Mucosa of rectum (tissue), 2 donors: ENCODE measurements at regions not wholly inside any gene's neighbourhood (a gene's known extent, or its start where the extent isn't known, plus 50 kb on each side); places are given as distances from the start of the nearest gene placed in this dataset.

Experiments used
- H3K27ac ChIP-seq, 2 donors: one replicate each; pipeline ENCODE4 v1.7.0; 2013; ENCODE audit warnings: inconsistent platforms in 2 of 2, low read depth in 2 of 2, low read length in 2 of 2
- H3K27me3 ChIP-seq, 2 donors: one replicate each; pipeline ENCODE4 v1.7.0; 2013; ENCODE audit warnings: low read length in 2 of 2; ENCODE audit not compliant: control insufficient read depth in 2 of 2, insufficient read depth in 2 of 2
- H3K36me3 ChIP-seq, 2 donors: one replicate each; pipeline ENCODE4 v1.7.0; 2013; ENCODE audit warnings: low read length in 2 of 2; ENCODE audit not compliant: control insufficient read depth in 2 of 2, insufficient read depth in 2 of 2
- H3K4me1 ChIP-seq, 2 donors: one replicate each; pipeline ENCODE4 v1.7.0; 2013; ENCODE audit warnings: low read length in 2 of 2, mild to moderate bottlenecking in 1 of 2; ENCODE audit not compliant: control insufficient read depth in 2 of 2, insufficient read depth in 2 of 2
- H3K4me3 ChIP-seq, 2 donors: one replicate each; pipeline ENCODE4 v1.7.0; 2013; ENCODE audit warnings: low read length in 2 of 2
- H3K9ac ChIP-seq, 2 donors: one replicate each; pipeline ENCODE4 v1.7.0; 2013; ENCODE audit warnings: low read length in 2 of 2, low read depth in 1 of 2, mild to moderate bottlenecking in 1 of 2
- H3K9me3 ChIP-seq, 2 donors: one replicate each; pipeline ENCODE4 v1.7.0; 2013; ENCODE audit warnings: low read length in 2 of 2; ENCODE audit not compliant: control insufficient read depth in 2 of 2
- donor health status: healthy.
- donor health status: Normal muscosa, but diverticular disease.

- Histone ChIP-seq H3K9me3 (no peaks in the 10 kb centered on the region), H3K4me1 (peaks cover 7 to 14% of the 10 kb centered on the region in 2 donors), H3K27me3 (no peaks in the 10 kb centered on the region), H3K9ac (peak overlapping the region in 1 of 2 donors; percentile 1), H3K4me3 (no peak overlapping the region), H3K36me3 (no peaks in the 10 kb centered on the region), H3K27ac (no peak overlapping the region)
These were observed 180.3 kb upstream of the GRB10 start for GRCh38 chr7:50962962-50963374.

GRCh38 chr7:50962281-50962883 is 179.7 kb upstream of the GRB10 start:
- Histone ChIP-seq H3K27me3 (no peaks in the 10 kb centered on the region), H3K27ac (no peak overlapping the region), H3K36me3 (no peaks in the 10 kb centered on the region), H3K9me3 (no peaks in the 10 kb centered on the region), H3K9ac (no peak overlapping the region), H3K4me1 (peaks cover 7 to 17% of the 10 kb centered on the region in 2 donors), H3K4me3 (no peak overlapping the region)

DNA sequence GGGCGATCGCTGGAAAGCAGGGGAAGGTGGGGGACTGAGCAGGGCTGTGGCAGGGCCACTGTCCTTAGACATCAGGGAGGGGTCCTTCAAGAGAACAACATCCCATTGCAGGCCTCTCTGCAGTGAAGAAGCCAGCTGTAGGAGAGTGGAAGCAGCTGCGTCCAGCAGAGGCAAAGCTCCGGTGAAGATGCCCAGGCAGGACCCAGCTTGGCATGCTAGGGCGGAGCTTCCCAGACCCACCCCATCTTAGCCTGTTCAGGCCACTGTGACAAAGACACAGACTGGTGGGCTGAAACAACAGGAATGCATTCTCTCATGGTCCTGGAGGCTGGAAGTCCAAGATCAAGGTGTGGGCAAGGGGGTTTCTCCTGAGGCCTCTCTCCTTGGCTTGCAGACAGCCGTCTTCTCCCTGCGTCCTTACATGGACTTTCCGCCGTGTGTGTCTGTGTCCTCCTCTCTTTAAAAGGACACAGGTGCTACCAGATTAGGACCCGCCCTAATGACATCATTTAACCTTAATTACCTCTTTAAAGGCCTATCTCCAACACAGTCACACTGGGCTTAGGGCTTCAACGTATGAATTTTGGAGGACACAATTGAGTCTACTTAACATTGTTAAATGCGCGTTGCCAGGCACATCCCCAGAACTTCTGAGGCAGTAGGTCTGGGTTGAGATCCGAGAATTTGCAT is 178.1 kb upstream of the GRB10 start:
- Histone ChIP-seq H3K9ac (no peak overlapping the region), H3K4me3 (no peak overlapping the region), H3K9me3 (no peaks in the 10 kb centered on the region), H3K27me3 (no peaks in the 10 kb centered on the region), H3K4me1 (peaks cover 7 to 17% of the 10 kb centered on the region in 2 donors), H3K36me3 (no peaks in the 10 kb centered on the region), H3K27ac (no peak overlapping the region)

- H3K9me3 ChIP-seq = no peaks in the 10 kb centered on the region
- H3K4me1 ChIP-seq = peaks cover 7 to 17% of the 10 kb centered on the region in 2 donors
- no peaks in the 10 kb centered on the region for H3K36me3 ChIP-seq
- H3K4me3 ChIP-seq = no peak overlapping the region
- H3K27ac ChIP-seq = no peak overlapping the region
- H3K9ac ChIP-seq = no peak overlapping the region
- H3K27me3 ChIP-seq = no peaks in the 10 kb centered on the region
These were observed 177.3 kb upstream of the GRB10 start for GRCh38 chr7:50959991-50960390.

- no peak overlapping the region for H3K9ac ChIP-seq
- H3K4me3 ChIP-seq = no peak overlapping the region
- H3K27ac ChIP-seq = no peak overlapping the region
- H3K36me3 ChIP-seq = no peaks in the 10 kb centered on the region
- H3K9me3 ChIP-seq = no peaks in the 10 kb centered on the region
- peaks cover 7 to 17% of the 10 kb centered on the region in 2 donors for H3K4me1 ChIP-seq
- no peaks in the 10 kb centered on the region for H3K27me3 ChIP-seq
These were observed 176.9 kb upstream of the GRB10 start for GRCh38 chr7:50959560-50959959.

GRCh38 chr7:50957855-50958254 is 175.2 kb upstream of the GRB10 start:
- no peak overlapping the region for H3K27ac ChIP-seq
- H3K36me3 ChIP-seq = no peaks in the 10 kb centered on the region
- H3K9me3 ChIP-seq = no peaks in the 10 kb centered on the region
- H3K9ac ChIP-seq = no peak overlapping the region
- H3K4me1 ChIP-seq = peaks cover 3 to 10% of the 10 kb centered on the region in 2 donors
- H3K4me3 ChIP-seq = no peak overlapping the region
- no peaks in the 10 kb centered on the region for H3K27me3 ChIP-seq

DNA sequence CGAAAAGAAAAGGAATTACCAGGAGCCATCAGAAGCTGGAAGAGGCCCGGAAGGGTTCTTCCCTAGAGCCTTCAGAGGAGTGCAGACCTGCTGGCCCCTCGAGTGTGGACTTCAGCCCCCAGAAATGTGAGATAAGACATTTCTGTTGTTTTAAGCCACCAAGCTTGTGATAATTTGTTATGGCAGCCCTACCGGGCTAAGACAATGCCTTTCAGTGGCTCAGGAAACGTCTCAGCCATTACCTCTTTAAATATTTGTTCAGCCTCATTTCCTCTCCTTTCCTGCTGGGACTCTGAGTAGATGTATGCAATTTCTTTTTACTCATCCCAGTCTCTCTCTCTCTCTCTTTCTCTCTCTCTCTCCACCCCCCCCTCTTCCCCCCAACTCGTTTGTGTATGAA is 174.7 kb upstream of the GRB10 start:
- Histone ChIP-seq H3K9ac (no peak overlapping the region), H3K27ac (no peak overlapping the region), H3K27me3 (no peaks in the 10 kb centered on the region), H3K4me1 (peaks cover 0 to 6% of the 10 kb centered on the region in 2 donors), H3K9me3 (no peaks in the 10 kb centered on the region), H3K36me3 (no peaks in the 10 kb centered on the region), H3K4me3 (no peak overlapping the region)

GRCh38 chr7:50956522-50957155 is 173.9 kb upstream of the GRB10 start:
- H3K4me3 ChIP-seq = no peak overlapping the region
- H3K9ac ChIP-seq = no peak overlapping the region
- H3K9me3 ChIP-seq = no peaks in the 10 kb centered on the region
- H3K27me3 ChIP-seq = no peaks in the 10 kb centered on the region
- H3K36me3 ChIP-seq = no peaks in the 10 kb centered on the region
- peaks cover 0 to 2% of the 10 kb centered on the region in 2 donors for H3K4me1 ChIP-seq
- H3K27ac ChIP-seq = no peak overlapping the region

GRCh38 chr7:50954716-50955115 is 172.0 kb upstream of the GRB10 start:
- Histone ChIP-seq H3K27ac (no peak overlapping the region), H3K27me3 (no peaks in the 10 kb centered on the region), H3K4me3 (no peak overlapping the region), H3K9me3 (no peaks in the 10 kb centered on the region), H3K4me1 (peaks cover 0 to 2% of the 10 kb centered on the region in 2 donors), H3K36me3 (no peaks in the 10 kb centered on the region), H3K9ac (no peak overlapping the region)

GRCh38 chr7:50954245-50954644 is 171.5 kb upstream of the GRB10 start:
- Histone ChIP-seq H3K27ac (no peak overlapping the region), H3K4me1 (peaks cover 0 to 2% of the 10 kb centered on the region in 2 donors), H3K9me3 (no peaks in the 10 kb centered on the region)

More at GRCh38 chr7:50954245-50954644, 171.5 kb upstream of the GRB10 start:
- Histone ChIP-seq H3K36me3 (no peaks in the 10 kb centered on the region), H3K4me3 (no peak overlapping the region), H3K27me3 (no peaks in the 10 kb centered on the region), H3K9ac (no peak overlapping the region)
